Endothelial cell of umbilical vein (primary cell): ENCODE measurements at regions not wholly inside any gene's neighbourhood (a gene's known extent, or its start where the extent isn't known, plus 50 kb on each side); places are given as distances from the start of the nearest gene placed in this dataset.

Experiments used
- BruUV-seq: library from RNA; stranded (reverse); fragments of 400-500 nt; replicated peaks from 2 replicates; lab custom pipeline; 2021; lab: Mats Ljungman, UMichigan
- CTCF ChIA-PET: fragments of 300-600, 350-600 bp; sonication (Branson Sonifier 250); formaldehyde crosslinking; loops from one replicate; lab custom pipeline; 2021; ENCODE audit warnings: antibody characterized with exemption, inconsistent platforms; lab: Charles Lee
- POLR2A ChIA-PET: fragments of 300-600, 350-600 bp; sonication (Branson Sonifier 250); formaldehyde crosslinking; loops from one replicate; lab custom pipeline; 2021; ENCODE audit warnings: antibody characterized with exemption, inconsistent platforms; lab: Charles Lee
- DNase-seq: peaks from one replicate; pipeline ENCODE4 v3.0.0-alpha.2; 2011; ENCODE audit warnings: low read depth, low spot score
- FAIRE-seq: peaks from 2 replicates; lab custom pipeline; 2011; peaks lifted over from hg19 to GRCh38; lab: Jason Lieb, UNC
- H2AFZ ChIP-seq: 2 replicates; pipeline ENCODE4 v1.6.0; 2012; ENCODE audit warnings: low read depth, low read length, control low read depth, inconsistent platforms
- H3K27ac ChIP-seq: 2 replicates; pipeline ENCODE4 v1.5.1; 2011; ENCODE audit warnings: low read depth, mild to moderate bottlenecking, control low read depth, low read length, moderate library complexity; ENCODE audit not compliant: insufficient read depth
- H3K27me3 ChIP-seq, 2 experiments: 2 replicates each; pipeline versions ENCODE4 v1.6.0 to v1.6.1; 2011; ENCODE audit warnings: low read length in 2 of 2, mixed read lengths in 1 of 2; ENCODE audit not compliant: control insufficient read depth in 2 of 2, insufficient read depth in 2 of 2
- H3K36me3 ChIP-seq, 2 experiments: 2 replicates in 1 of 2; 3 replicates in 1 of 2; pipeline ENCODE4 v1.5.1; 2011; ENCODE audit warnings: low read length in 2 of 2, mild to moderate bottlenecking in 1 of 2, moderate library complexity in 1 of 2; ENCODE audit not compliant: control insufficient read depth in 2 of 2, insufficient read depth in 2 of 2; ENCODE audit errors: extremely low read depth in 1 of 2
- H3K4me1 ChIP-seq: 3 replicates; pipeline ENCODE4 v1.5.1; 2011; ENCODE audit warnings: mild to moderate bottlenecking, low read length; ENCODE audit not compliant: control insufficient read depth, insufficient read depth; ENCODE audit errors: extremely low read depth
- H3K4me2 ChIP-seq: 2 replicates; pipeline ENCODE4 v1.6.1; 2011; ENCODE audit warnings: low read length, control low read depth, mixed read lengths; ENCODE audit not compliant: insufficient read depth
- H3K4me3 ChIP-seq, 3 experiments: fragments of 200-600 bp in 1 of 3; sonication (generic), shearing (Covaris generic) in 1 of 3; replicated peaks in 1 of 3; 2 replicates each; pipeline ENCODE4 v1.5.1; 2011 to 2016; ENCODE audit warnings: control low read depth in 3 of 3, low read length in 3 of 3, mild to moderate bottlenecking in 2 of 3, inconsistent platforms in 1 of 3, low read depth in 1 of 3, moderate library complexity in 1 of 3; ENCODE audit not compliant: insufficient read depth in 1 of 3
- H3K79me2 ChIP-seq: 2 replicates; pipeline ENCODE4 v1.6.0; 2012; ENCODE audit warnings: low read length, inconsistent platforms; ENCODE audit not compliant: control insufficient read depth, insufficient read depth
- H3K9ac ChIP-seq: replicated peaks from 2 replicates; pipeline ENCODE3; 2011; ENCODE audit warnings: low read length, control low read depth; ENCODE audit not compliant: insufficient read depth; ENCODE audit errors: extremely low read depth
- H3K9me1 ChIP-seq: replicated peaks from 3 replicates; pipeline ENCODE4 v1.6.0; 2011; ENCODE audit warnings: mild to moderate bottlenecking, low read length; ENCODE audit not compliant: control insufficient read depth, insufficient read depth; ENCODE audit errors: extremely low read depth
- H3K9me3 ChIP-seq: replicated peaks from 2 replicates; pipeline ENCODE4 v1.5.1; 2012; ENCODE audit warnings: low read length, inconsistent platforms; ENCODE audit not compliant: control insufficient read depth, insufficient read depth
- H4K20me1 ChIP-seq: replicated peaks from 2 replicates; pipeline ENCODE3; 2011; ENCODE audit warnings: mild to moderate bottlenecking, low read length; ENCODE audit not compliant: control insufficient read depth, insufficient read depth; ENCODE audit errors: extremely low read depth
- EZH2 ChIP-seq: IDR thresholded peaks from 2 replicates; pipeline ENCODE4 v1.6.1; 2012; ENCODE audit warnings: borderline replicate concordance, low read depth, mild to moderate bottlenecking, moderate library complexity, low read length, inconsistent platforms; ENCODE audit not compliant: severe bottlenecking
- FOS ChIP-seq: IDR thresholded peaks from 2 replicates; pipeline ENCODE4 v1.6.1; 2011; ENCODE audit warnings: mild to moderate bottlenecking, low read length, moderate library complexity, borderline replicate concordance; ENCODE audit not compliant: insufficient read depth
- GATA2 ChIP-seq: IDR thresholded peaks from 2 replicates; pipeline ENCODE4 v1.7.0; 2011; ENCODE audit warnings: low read depth, mild to moderate bottlenecking, moderate library complexity, mixed read lengths, low read length; ENCODE audit not compliant: insufficient read length, insufficient read depth
- JUN ChIP-seq: IDR thresholded peaks from 2 replicates; pipeline ENCODE4 v1.6.1; 2011; ENCODE audit warnings: borderline replicate concordance, low read depth; ENCODE audit not compliant: insufficient read length, insufficient read depth
- MYC ChIP-seq: IDR thresholded peaks from one replicate; pipeline ENCODE4 v1.6.1; 2011; ENCODE audit warnings: mild to moderate bottlenecking, low read depth, low read length
- POLR2A ChIP-seq: IDR thresholded peaks from 2 replicates; pipeline ENCODE4 v1.6.1; 2012; ENCODE audit warnings: low read depth, mild to moderate bottlenecking, control low read depth, low read length
- POLR2AphosphoS5 ChIP-seq: IDR thresholded peaks from 2 replicates; pipeline ENCODE4 v1.6.1; 2012; ENCODE audit warnings: low read depth, mild to moderate bottlenecking, control low read depth, low read length, moderate library complexity; ENCODE audit not compliant: insufficient read depth
- dilution Hi-C: fragments of 300-500 bp; cut with MboI; formaldehyde crosslinking; loops from one replicate; pipeline ENCODE4 v1.15.0; 2019; ENCODE audit warnings: low sequenced_read_pairs; ENCODE audit not compliant: extremely low pct_ligation_motif_present
- intact Hi-C: fragments of 100-400 bp; cut with micrococcal nuclease; formaldehyde crosslinking; loops from one replicate; pipeline ENCODE4 v1.10.0; 2022
- TF ChIP-seq, protein P1 (sequence below), 2 donors: IDR thresholded peaks; 1 replicate in 1 of 2; 2 replicates in 1 of 2; pipeline ENCODE4 v1.5.1; 2011; ENCODE audit warnings: low read length in 2 of 2, mild to moderate bottlenecking in 2 of 2, moderate library complexity in 2 of 2, control low read depth in 1 of 2, inconsistent platforms in 1 of 2, low read depth in 1 of 2; ENCODE audit not compliant: insufficient read depth in 1 of 2; ENCODE audit errors: extremely low read depth in 1 of 2
- TF ChIP-seq, protein P2 (sequence below): IDR thresholded peaks from 2 replicates; pipeline ENCODE4 v1.6.1; 2011; ENCODE audit not compliant: insufficient read depth, insufficient read length

DNA sequence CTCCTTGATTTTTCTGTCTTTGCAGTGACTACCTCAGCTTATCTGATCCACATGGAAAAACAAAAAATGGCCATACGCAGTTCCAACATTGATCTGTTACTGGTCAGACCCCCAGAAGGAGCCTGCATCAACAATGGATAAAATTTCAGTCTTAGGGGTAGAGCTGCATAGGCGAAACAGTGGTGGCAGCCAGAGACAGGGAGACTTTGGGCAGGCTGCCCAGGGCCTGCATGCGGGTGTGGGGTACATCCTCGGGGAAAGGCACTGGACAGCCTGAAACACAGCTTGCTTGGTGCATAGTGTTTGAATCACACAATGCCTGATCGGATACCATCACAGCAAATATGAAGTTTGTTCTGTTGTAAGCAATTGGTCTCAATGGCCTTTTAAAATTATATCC, 847.8 kb downstream of the QKI start:
- Histone ChIP-seq H3K4me3 (no peak overlapping the region), H4K20me1 (no peaks in the 10 kb centered on the region), H3K9ac (no peak overlapping the region), H2AFZ (no peak overlapping the region), H3K79me2 (no peaks in the 10 kb centered on the region), H3K4me2 (no peak overlapping the region), H3K27ac (no peak overlapping the region), H3K36me3 (no peaks in the 10 kb centered on the region), H3K9me3 (no peaks in the 10 kb centered on the region), H3K27me3 (no peaks in the 10 kb centered on the region), H3K4me1 (no peaks in the 10 kb centered on the region), H3K9me1 (no peaks in the 10 kb centered on the region)
- DNase-seq (no peak), FAIRE-seq (no peak)
- POLR2A ChIA-PET: no interaction called here
- dilution Hi-C loops (no loop called here), intact Hi-C loops (no loop called here)
- BruUV-seq: no TSS peak
- CTCF ChIA-PET: no interaction called here
- no peak for TF ChIP-seq POLR2A
- TF ChIP-seq, protein P1, sequence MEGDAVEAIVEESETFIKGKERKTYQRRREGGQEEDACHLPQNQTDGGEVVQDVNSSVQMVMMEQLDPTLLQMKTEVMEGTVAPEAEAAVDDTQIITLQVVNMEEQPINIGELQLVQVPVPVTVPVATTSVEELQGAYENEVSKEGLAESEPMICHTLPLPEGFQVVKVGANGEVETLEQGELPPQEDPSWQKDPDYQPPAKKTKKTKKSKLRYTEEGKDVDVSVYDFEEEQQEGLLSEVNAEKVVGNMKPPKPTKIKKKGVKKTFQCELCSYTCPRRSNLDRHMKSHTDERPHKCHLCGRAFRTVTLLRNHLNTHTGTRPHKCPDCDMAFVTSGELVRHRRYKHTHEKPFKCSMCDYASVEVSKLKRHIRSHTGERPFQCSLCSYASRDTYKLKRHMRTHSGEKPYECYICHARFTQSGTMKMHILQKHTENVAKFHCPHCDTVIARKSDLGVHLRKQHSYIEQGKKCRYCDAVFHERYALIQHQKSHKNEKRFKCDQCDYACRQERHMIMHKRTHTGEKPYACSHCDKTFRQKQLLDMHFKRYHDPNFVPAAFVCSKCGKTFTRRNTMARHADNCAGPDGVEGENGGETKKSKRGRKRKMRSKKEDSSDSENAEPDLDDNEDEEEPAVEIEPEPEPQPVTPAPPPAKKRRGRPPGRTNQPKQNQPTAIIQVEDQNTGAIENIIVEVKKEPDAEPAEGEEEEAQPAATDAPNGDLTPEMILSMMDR (IDR thresholded peaks at IDR 0.05; ENCODE audit: extremely low read depth in 1 of 2, insufficient read depth in 1 of 2, low read depth in 1 of 2, low read length in 2 of 2): no peak
- TF ChIP-seq FOS: no peak
- TF ChIP-seq MYC: no peak
- TF ChIP-seq EZH2: no peak
- no peak for TF ChIP-seq POLR2AphosphoS5
- TF ChIP-seq GATA2: no peak
- TF ChIP-seq JUN: no peak
- TF ChIP-seq, protein P2, sequence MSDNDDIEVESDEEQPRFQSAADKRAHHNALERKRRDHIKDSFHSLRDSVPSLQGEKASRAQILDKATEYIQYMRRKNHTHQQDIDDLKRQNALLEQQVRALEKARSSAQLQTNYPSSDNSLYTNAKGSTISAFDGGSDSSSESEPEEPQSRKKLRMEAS: no peak
